H9 (cell line): ENCODE measurements at regions not wholly inside any gene's neighbourhood (a gene's known extent, or its start where the extent isn't known, plus 50 kb on each side); places are given as distances from the start of the nearest gene placed in this dataset.

ENCODE experiments used
- DNase-seq: peaks from one replicate; pipeline ENCODE4 v3.0.0-alpha.2; 2017
- H2AFZ ChIP-seq: one replicate; pipeline ENCODE4 v1.6.1; 2013; ENCODE audit warnings: mild to moderate bottlenecking, low read length, control low read depth, moderate library complexity
- H2AK5ac ChIP-seq: 2 replicates; pipeline ENCODE4 v1.6.1; 2013; ENCODE audit warnings: low read length, control low read depth, mixed read lengths; ENCODE audit not compliant: insufficient read length
- H2BK120ac ChIP-seq: one replicate; pipeline ENCODE4 v1.6.1; 2013; ENCODE audit warnings: low read depth, mild to moderate bottlenecking, low read length, control low read depth, inconsistent platforms; ENCODE audit not compliant: poor library complexity, severe bottlenecking
- H2BK12ac ChIP-seq: 2 replicates; pipeline ENCODE4 v1.6.1; 2013; ENCODE audit warnings: low read length, control low read depth, mixed read lengths, low read depth; ENCODE audit not compliant: insufficient read length
- H2BK15ac ChIP-seq: 2 replicates; pipeline ENCODE4 v1.6.1; 2013; ENCODE audit warnings: low read depth, low read length, control low read depth
- H2BK20ac ChIP-seq: one replicate; pipeline ENCODE4 v1.6.1; 2013; ENCODE audit warnings: low read depth, mild to moderate bottlenecking, low read length, control low read depth, inconsistent platforms; ENCODE audit not compliant: poor library complexity, severe bottlenecking
- H2BK5ac ChIP-seq: 2 replicates; pipeline ENCODE4 v1.6.1; 2013; ENCODE audit warnings: low read length, control low read depth, mixed read lengths; ENCODE audit not compliant: insufficient read length
- H3K14ac ChIP-seq: 2 replicates; pipeline ENCODE4 v1.6.1; 2013; ENCODE audit warnings: low read length, control low read depth; ENCODE audit not compliant: insufficient read depth
- H3K18ac ChIP-seq: 2 replicates; pipeline ENCODE4 v1.6.1; 2013; ENCODE audit warnings: low read depth, mild to moderate bottlenecking, mixed read lengths, low read length, control low read depth; ENCODE audit not compliant: insufficient read length
- H3K23ac ChIP-seq: 2 replicates; pipeline ENCODE4 v1.6.1; 2013; ENCODE audit warnings: low read length, control low read depth, mixed read lengths, low read depth; ENCODE audit not compliant: insufficient read length
- H3K23me2 ChIP-seq: 2 replicates; pipeline ENCODE4 v1.6.1; 2013; ENCODE audit warnings: low read depth, mild to moderate bottlenecking, mixed read lengths, low read length, control low read depth; ENCODE audit not compliant: insufficient read length, poor library complexity, severe bottlenecking
- H3K27ac ChIP-seq: 2 replicates; pipeline ENCODE4 v1.5.1; 2013; ENCODE audit warnings: low read length, control low read depth, mixed read lengths, low read depth; ENCODE audit not compliant: insufficient read length
- H3K27me3 ChIP-seq: 2 replicates; pipeline ENCODE4 v1.6.1; 2013; ENCODE audit warnings: low read length, control low read depth, inconsistent platforms; ENCODE audit not compliant: insufficient read depth
- H3K4ac ChIP-seq: 2 replicates; pipeline ENCODE4 v1.6.1; 2013; ENCODE audit warnings: low read depth, mild to moderate bottlenecking, control low read depth, inconsistent platforms, low read length, moderate library complexity
- H3K4me1 ChIP-seq: 2 replicates; pipeline ENCODE4 v1.6.1; 2013; ENCODE audit warnings: low read length, control low read depth, inconsistent platforms; ENCODE audit not compliant: insufficient read depth
- H3K4me2 ChIP-seq: 2 replicates; pipeline ENCODE4 v1.6.1; 2013; ENCODE audit warnings: low read length, control low read depth, mixed read lengths; ENCODE audit not compliant: insufficient read length, insufficient read depth
- H3K56ac ChIP-seq: 2 replicates; pipeline ENCODE4 v1.6.1; 2013; ENCODE audit warnings: low read depth, mild to moderate bottlenecking, mixed read lengths, low read length, control low read depth; ENCODE audit not compliant: insufficient read length
- H3K79me1 ChIP-seq: 2 replicates; pipeline ENCODE4 v1.6.1; 2013; ENCODE audit warnings: low read depth, mild to moderate bottlenecking, moderate library complexity, low read length, control low read depth, inconsistent platforms; ENCODE audit not compliant: insufficient read depth, poor library complexity, severe bottlenecking
- H3K79me2 ChIP-seq: 2 replicates; pipeline ENCODE4 v1.6.1; 2013; ENCODE audit warnings: low read length, control low read depth, inconsistent platforms; ENCODE audit not compliant: insufficient read depth
- H3K9ac ChIP-seq: 2 replicates; pipeline ENCODE4 v1.6.1; 2013; ENCODE audit warnings: low read length, control low read depth, mixed read lengths; ENCODE audit not compliant: insufficient read length; ENCODE audit errors: extremely low read depth
- H3K9me3 ChIP-seq: one replicate; pipeline ENCODE4 v1.6.1; 2013; ENCODE audit warnings: low read depth, low read length, inconsistent platforms; ENCODE audit not compliant: control insufficient read depth
- H3T11ph ChIP-seq: one replicate; pipeline ENCODE4 v1.6.1; 2013; ENCODE audit warnings: mild to moderate bottlenecking, low read length, control low read depth, inconsistent platforms
- H4K20me1 ChIP-seq: one replicate; pipeline ENCODE4 v1.6.1; 2013; ENCODE audit not compliant: control insufficient read depth, insufficient read length, insufficient read depth
- H4K5ac ChIP-seq: 2 replicates; pipeline ENCODE4 v1.6.1; 2013; ENCODE audit warnings: low read depth, mild to moderate bottlenecking, mixed read lengths, low read length, control low read depth; ENCODE audit not compliant: insufficient read length
- H4K8ac ChIP-seq: replicated peaks from 2 replicates; pipeline ENCODE4 v1.6.1; 2013; ENCODE audit warnings: low read length, control low read depth, mixed read lengths, low read depth; ENCODE audit not compliant: insufficient read length
- H4K91ac ChIP-seq: 2 replicates; pipeline ENCODE4 v1.6.1; 2013; ENCODE audit warnings: low read depth, mild to moderate bottlenecking, moderate library complexity, mixed read lengths, low read length, control low read depth; ENCODE audit not compliant: insufficient read length
- H3K27ac Mint-ChIP-seq, 3 experiments: 2 replicates in 2 of 3; 3 replicates in 1 of 3; pipeline ENCODE4 v1.8.0; 2020 to 2021; ENCODE audit warnings: mixed read lengths in 3 of 3, mild to moderate bottlenecking in 1 of 3, moderate library complexity in 1 of 3
- H3K27me3 Mint-ChIP-seq: 2 replicates; pipeline ENCODE4 v1.8.0; 2021; ENCODE audit warnings: low read depth, mild to moderate bottlenecking, moderate library complexity, mixed read lengths
- H3K36me3 Mint-ChIP-seq, 3 experiments: 2 replicates in 2 of 3; 3 replicates in 1 of 3; pipeline ENCODE4 v1.8.0; 2020 to 2021; ENCODE audit warnings: low read depth in 3 of 3, mixed read lengths in 3 of 3; ENCODE audit not compliant: insufficient read depth in 1 of 3
- H3K4me1 Mint-ChIP-seq, 2 experiments: 2 replicates each; pipeline ENCODE4 v1.8.0; 2020; ENCODE audit warnings: mixed read lengths in 2 of 2
- H3K4me3 Mint-ChIP-seq, 2 experiments: 2 replicates in 1 of 2; 3 replicates in 1 of 2; pipeline ENCODE4 v1.8.0; 2020 to 2021; ENCODE audit warnings: mild to moderate bottlenecking in 2 of 2, mixed read lengths in 2 of 2, moderate library complexity in 1 of 2
- H3K9me3 Mint-ChIP-seq, 2 experiments: 2 replicates in 1 of 2; 3 replicates in 1 of 2; pipeline ENCODE4 v1.8.0; 2020; ENCODE audit warnings: mild to moderate bottlenecking in 2 of 2, mixed read lengths in 2 of 2, moderate library complexity in 1 of 2
- WGBS: extraction: QIAGEN DNeasy Blood & Tissue Kit; methylation state at CpG from one replicate; pipeline ENCODE4 v1.1.7; 2013; ENCODE audit warnings: missing lambda C conversion rate, low lambda C conversion rate, mixed read lengths; ENCODE audit not compliant: insufficient read length; ENCODE audit errors: extremely low coverage; 5-methylcytosine and 5-hydroxymethylcytosine counted together
- TF ChIP-seq, protein P1 (sequence below): fragments of 200-600 bp; sonication (generic); conservative IDR thresholded peaks from 3 replicates; pipeline ENCODE4 v1.8.0; 2021; ENCODE audit warnings: antibody characterized with exemption, mild to moderate bottlenecking

DNA sequence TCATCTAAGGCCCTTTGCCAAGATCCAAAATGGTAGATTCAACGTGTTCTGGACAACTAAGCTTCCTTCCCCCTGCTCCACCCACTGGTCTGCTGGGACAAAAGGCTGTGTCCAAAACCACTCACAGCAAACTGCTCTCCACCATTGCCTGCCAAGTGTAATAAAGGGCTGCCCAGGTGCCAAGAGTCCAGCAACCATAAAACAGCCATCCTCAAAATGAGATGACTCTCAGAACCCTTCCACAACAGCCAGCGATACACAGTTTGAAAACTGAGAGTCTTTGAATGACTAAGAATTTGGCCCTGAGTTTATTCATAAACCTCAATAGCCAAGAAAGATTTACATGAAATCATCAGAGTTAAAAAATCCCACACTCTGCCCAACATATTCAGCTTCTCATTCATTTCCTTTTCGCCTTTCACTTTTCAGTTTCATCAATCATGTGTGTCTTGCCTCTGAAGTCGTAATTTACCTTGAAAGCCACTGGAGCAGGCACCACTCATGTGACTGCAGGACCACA lies 658.1 kb upstream of the MGMT start:
- TF ChIP-seq, protein P1, sequence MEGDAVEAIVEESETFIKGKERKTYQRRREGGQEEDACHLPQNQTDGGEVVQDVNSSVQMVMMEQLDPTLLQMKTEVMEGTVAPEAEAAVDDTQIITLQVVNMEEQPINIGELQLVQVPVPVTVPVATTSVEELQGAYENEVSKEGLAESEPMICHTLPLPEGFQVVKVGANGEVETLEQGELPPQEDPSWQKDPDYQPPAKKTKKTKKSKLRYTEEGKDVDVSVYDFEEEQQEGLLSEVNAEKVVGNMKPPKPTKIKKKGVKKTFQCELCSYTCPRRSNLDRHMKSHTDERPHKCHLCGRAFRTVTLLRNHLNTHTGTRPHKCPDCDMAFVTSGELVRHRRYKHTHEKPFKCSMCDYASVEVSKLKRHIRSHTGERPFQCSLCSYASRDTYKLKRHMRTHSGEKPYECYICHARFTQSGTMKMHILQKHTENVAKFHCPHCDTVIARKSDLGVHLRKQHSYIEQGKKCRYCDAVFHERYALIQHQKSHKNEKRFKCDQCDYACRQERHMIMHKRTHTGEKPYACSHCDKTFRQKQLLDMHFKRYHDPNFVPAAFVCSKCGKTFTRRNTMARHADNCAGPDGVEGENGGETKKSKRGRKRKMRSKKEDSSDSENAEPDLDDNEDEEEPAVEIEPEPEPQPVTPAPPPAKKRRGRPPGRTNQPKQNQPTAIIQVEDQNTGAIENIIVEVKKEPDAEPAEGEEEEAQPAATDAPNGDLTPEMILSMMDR: no peak
- peaks cover 5 to 15% of the 10 kb centered on the region in 2 experiments for H3K4me1 Mint-ChIP-seq

More for the DNA sequence above, 658.1 kb upstream of the MGMT start:
- no peak overlapping the region for H2BK12ac ChIP-seq
- H4K91ac ChIP-seq: no peak overlapping the region
- no peak overlapping the region for H3K27ac ChIP-seq
- Mint-ChIP-seq H3K36me3 (no peaks in the 10 kb centered on the region), H3K4me3 (no peak overlapping the region), H3K27ac (no peak overlapping the region), H3K9me3 (no peaks in the 10 kb centered on the region; a peak in 1 of 5 replicates), H3K27me3 (peaks cover 3% of the 10 kb centered on the region; the same call in 1 of the 2 replicates)
- H4K8ac ChIP-seq: no peak overlapping the region
- H2BK120ac ChIP-seq: no peak overlapping the region
- H2AK5ac ChIP-seq: no peak overlapping the region
- no peak overlapping the region for H3K56ac ChIP-seq
- H3K27me3 ChIP-seq: no peaks in the 10 kb centered on the region
- H3K23ac ChIP-seq: no peak overlapping the region
- no peak overlapping the region for H2BK5ac ChIP-seq
- H3K4me1 ChIP-seq: no peaks in the 10 kb centered on the region
- no peaks in the 10 kb centered on the region for H3K79me2 ChIP-seq
- no peak for DNase-seq
- H3K79me1 ChIP-seq: no peaks in the 10 kb centered on the region
- H3K9ac ChIP-seq: no peak overlapping the region
- no peak overlapping the region for H3K4me2 ChIP-seq
- H3K18ac ChIP-seq: no peak overlapping the region
- H4K20me1 ChIP-seq: no peaks in the 10 kb centered on the region
- no peaks in the 10 kb centered on the region for H3K9me3 ChIP-seq
- no peak overlapping the region for H3K4ac ChIP-seq
- H3K14ac ChIP-seq: no peak overlapping the region
- H3K23me2 ChIP-seq: no peaks in the 10 kb centered on the region
- H4K5ac ChIP-seq: no peak overlapping the region
- WGBS: no CpG with 5 or more reads among the region's 4 CpGs
- H2AFZ ChIP-seq: no peak overlapping the region
- no peak overlapping the region for H3T11ph ChIP-seq
- no peak overlapping the region for H2BK15ac ChIP-seq
- H2BK20ac ChIP-seq: no peak overlapping the region
